T47D (cell line): ENCODE measurements at regions not wholly inside any gene's neighbourhood (a gene's known extent, or its start where the extent isn't known, plus 50 kb on each side); places are given as distances from the start of the nearest gene placed in this dataset.

Source experiments
- DNase-seq, 2 experiments: peaks; one replicate each; pipeline versions ENCODE4 v3.0.0 to v3.0.0-alpha.2; 2011 to 2012; ENCODE audit warnings: low read depth in 1 of 2, low spot score in 1 of 2
- JUND ChIP-seq: IDR thresholded peaks from 2 replicates; pipeline ENCODE4 v1.6.1; 2012; ENCODE audit warnings: low read depth
- in situ Hi-C: cut with HindIII; loops from 2 replicates; pipeline ENCODE4 v1.10.0; 2016; ENCODE audit warnings: low sequenced_read_pairs, low pct_unique_long_range_greater_than_20kb

- no peak for TF ChIP-seq JUND
- peak; percentile 17 to 77 for DNase-seq
- in situ Hi-C loops: no loop called here
These were observed 133.7 kb downstream of the AEBP2 start for GRCh38 chr12:19572920-19573558.

- no peak for DNase-seq
- TF ChIP-seq JUND: no peak
- in situ Hi-C loops: no loop called here
These were observed 134.6 kb downstream of the AEBP2 start for GRCh38 chr12:19573866-19574265.

DNA sequence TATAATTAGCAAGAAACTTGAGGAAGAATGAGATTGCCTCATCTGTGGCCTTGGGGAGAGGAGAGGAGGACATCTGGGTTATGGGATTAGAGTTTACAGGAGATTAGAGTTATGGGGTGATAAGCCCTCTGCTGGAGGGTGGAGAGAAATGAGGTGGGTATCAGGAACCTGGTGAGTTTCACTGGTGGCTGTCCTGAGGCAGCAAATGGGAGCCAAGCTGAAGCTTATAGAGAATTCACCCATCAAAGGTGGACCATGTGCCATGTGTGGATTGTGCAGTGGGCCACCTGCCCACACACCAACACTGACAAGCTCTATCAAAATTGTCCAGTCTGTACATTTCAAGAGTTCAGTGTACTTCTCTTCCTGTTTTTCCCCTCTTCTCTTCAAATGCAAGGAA is 135.3 kb downstream of the AEBP2 start:
- in situ Hi-C loops: no loop called here
- no peak for TF ChIP-seq JUND
- DNase-seq: no peak

DNA sequence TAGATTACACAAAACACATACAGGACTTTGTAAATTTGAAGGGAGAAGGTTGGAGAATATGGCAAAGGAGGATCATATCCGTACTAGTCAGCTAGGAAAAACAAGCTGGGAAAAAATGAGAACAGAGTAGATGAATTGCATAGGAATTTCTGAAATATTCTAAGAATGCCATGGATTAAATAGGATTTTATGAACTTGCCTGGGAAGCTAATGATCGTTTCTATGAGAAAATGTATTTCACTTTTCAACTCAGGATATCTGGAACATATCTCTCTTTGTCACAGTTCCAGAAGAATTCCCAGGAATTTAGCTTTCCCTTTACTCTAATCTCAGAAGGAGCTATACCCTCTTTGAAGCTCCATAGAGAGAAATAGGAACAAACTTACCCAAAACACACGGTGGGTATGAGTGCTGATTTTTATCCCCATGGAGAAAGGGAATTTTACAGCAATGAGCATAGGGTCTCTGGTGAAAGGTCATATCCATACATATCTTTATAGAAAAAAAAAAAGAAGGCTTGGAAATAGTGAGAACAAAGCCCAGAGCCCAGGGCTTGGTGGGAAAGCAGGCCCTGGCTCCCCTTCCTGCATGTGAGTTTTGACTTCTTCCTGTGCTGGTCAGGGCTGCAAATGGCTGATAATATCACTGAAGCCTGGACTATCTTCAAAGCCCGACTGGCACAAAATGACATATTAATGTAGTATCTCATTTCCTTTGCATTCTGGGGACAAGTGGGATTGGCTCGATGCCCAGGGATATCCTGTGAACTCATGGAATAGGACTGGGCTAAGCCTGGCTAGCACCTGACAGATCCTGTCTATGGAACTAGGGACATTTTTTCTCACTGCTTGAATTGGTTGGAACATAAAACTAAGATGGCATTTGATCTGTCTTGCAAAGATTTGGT is 136.3 kb downstream of the AEBP2 start:
- no peak for DNase-seq
- in situ Hi-C loops: no loop called here
- TF ChIP-seq JUND: no peak

GRCh38 chr12:19576506-19577280 is 137.4 kb downstream of the AEBP2 start:
- DNase-seq: no peak
- no peak for TF ChIP-seq JUND
- in situ Hi-C loops: no loop called here

DNA sequence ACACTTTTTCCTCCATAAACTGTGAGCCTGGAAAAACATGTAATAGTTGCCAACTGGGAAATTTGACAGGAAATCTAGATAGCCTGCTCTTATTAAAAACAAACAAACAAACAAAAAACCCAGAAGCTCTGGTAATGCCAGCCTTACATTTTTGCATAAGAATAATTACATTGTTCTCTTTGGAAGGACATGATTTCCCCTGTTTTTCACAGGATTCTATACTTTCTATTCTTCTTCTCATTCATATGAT is 137.9 kb downstream of the AEBP2 start:
- in situ Hi-C loops: no loop called here
- no peak for TF ChIP-seq JUND
- DNase-seq: no peak

DNA sequence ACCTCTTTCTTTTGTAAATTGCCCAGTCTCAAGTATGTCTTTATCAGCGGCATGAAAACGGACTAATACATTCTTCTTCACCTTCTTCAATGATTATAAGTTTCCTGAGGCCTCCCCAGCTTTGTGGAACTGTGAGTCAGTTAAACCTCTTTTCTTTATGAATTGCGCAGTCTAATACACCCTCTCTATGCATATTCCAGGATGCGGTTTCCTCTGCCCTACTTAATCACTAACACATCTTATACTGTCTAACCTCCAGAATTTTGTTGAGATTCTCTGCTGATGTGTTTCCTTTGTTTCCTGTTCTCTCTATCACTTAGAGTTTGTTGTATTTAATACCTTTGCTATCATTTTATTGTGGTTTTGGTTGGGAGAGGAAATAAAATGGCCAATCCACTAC is 145.4 kb downstream of the AEBP2 start:
- TF ChIP-seq JUND: no peak
- in situ Hi-C loops: no loop called here
- no peak for DNase-seq

- DNase-seq: no peak
- in situ Hi-C loops: no loop called here
- no peak for TF ChIP-seq JUND
These were observed 149.7 kb downstream of the AEBP2 start for GRCh38 chr12:19588951-19589350.

DNA sequence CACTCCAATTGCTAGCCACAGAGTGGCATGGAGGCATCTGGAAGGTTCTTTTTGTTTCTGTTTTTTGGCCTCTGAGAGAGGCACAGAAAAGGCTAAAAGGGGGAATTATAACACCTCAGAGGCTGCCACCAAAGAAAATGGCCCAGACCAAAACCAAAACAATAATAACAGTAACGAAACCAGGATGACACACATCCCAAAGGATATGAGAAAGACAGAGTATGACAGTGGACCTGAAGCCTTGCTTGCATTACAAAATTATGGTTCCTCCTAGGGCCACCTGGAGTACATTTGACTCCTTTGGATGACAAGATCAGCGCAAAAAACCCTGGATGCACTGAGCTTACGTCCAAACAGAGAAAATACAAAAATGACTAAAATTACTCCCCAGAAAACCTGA is 152.7 kb downstream of the AEBP2 start:
- TF ChIP-seq JUND: no peak
- in situ Hi-C loops: no loop called here
- no peak for DNase-seq

GRCh38 chr12:19596434-19597166 is 157.3 kb downstream of the AEBP2 start:
- in situ Hi-C loops: no loop called here
- DNase-seq: no peak

GRCh38 chr12:19597167-19598026 is 158.1 kb downstream of the AEBP2 start:
- no peak for TF ChIP-seq JUND
- no peak for DNase-seq
- in situ Hi-C loops: no loop called here

More at GRCh38 chr12:19596434-19597166, 157.3 kb downstream of the AEBP2 start:
- TF ChIP-seq JUND: no peak

GRCh38 chr12:19605720-19606119 is 166.4 kb downstream of the AEBP2 start:
- no peak for TF ChIP-seq JUND

More at GRCh38 chr12:19605720-19606119, 166.4 kb downstream of the AEBP2 start:
- DNase-seq: no peak
- in situ Hi-C loops: no loop called here
